Breast epithelium (tissue), 4 donors: ENCODE measurements at regions not wholly inside any gene's neighbourhood (a gene's known extent, or its start where the extent isn't known, plus 50 kb on each side); places are given as distances from the start of the nearest gene placed in this dataset.

ENCODE experiments used
- DNase-seq, 2 donors: peaks; one replicate each; pipeline ENCODE4 v3.0.0-alpha.2; 2019; ENCODE audit warnings: low spot score in 2 of 2
- H3K27ac ChIP-seq, 2 donors: fragments of 200-600 bp; sonication (generic) in 1 of 2; one replicate each; pipeline ENCODE4 v1.5.1; 2016 to 2019; ENCODE audit warnings: mild to moderate bottlenecking in 1 of 2
- H3K27me3 ChIP-seq, 2 donors: fragments of 200-600 bp; sonication (generic) in 1 of 2; one replicate each; pipeline versions ENCODE4 v1.5.1 to v1.6.0; 2017 to 2019; ENCODE audit warnings: control low read depth in 1 of 2, mild to moderate bottlenecking in 1 of 2
- H3K36me3 ChIP-seq: fragments of 200-600 bp; one replicate; pipeline ENCODE4 v1.5.1; 2019
- H3K4me1 ChIP-seq, 2 donors: fragments of 200-600 bp; sonication (generic); one replicate each; pipeline ENCODE4 v1.5.1; 2016 to 2019; ENCODE audit warnings: control low read depth in 1 of 2
- H3K4me3 ChIP-seq, 3 donors: fragments of 200-600 bp; sonication (generic); 1 replicate in 2 of 3; 2 replicates in 1 of 3; pipeline ENCODE4 v1.5.1; 2016 to 2019; ENCODE audit warnings: mild to moderate bottlenecking in 3 of 3, moderate library complexity in 2 of 3
- H3K9me3 ChIP-seq, 2 donors: fragments of 200-600 bp; sonication (generic) in 1 of 2; one replicate each; pipeline ENCODE4 v1.5.1; 2016 to 2019; ENCODE audit warnings: control low read depth in 1 of 2
- POLR2A ChIP-seq: fragments of 450-650 bp; IDR thresholded peaks from one replicate; pipeline ENCODE4 v1.6.1; 2016; ENCODE audit warnings: antibody characterized with exemption, mild to moderate bottlenecking, moderate library complexity
- POLR2AphosphoS5 ChIP-seq, 3 donors: sonication (generic); formaldehyde crosslinking; IDR thresholded peaks; one replicate each; pipeline ENCODE4 v1.6.1; 2017; ENCODE audit warnings: antibody characterized with exemption in 3 of 3
- intact Hi-C: fragments of 100-400 bp; cut with DNase I; formaldehyde crosslinking; loops from one replicate; pipeline ENCODE4 v1.15.1; 2023; ENCODE audit warnings: low total_unique reads
- TF ChIP-seq, protein P1 (sequence below), 3 donors: fragments of 450-650 bp; IDR thresholded peaks; one replicate each; pipeline ENCODE4 v1.5.1; 2016 to 2017; ENCODE audit warnings: antibody characterized with exemption in 3 of 3, mild to moderate bottlenecking in 3 of 3, moderate library complexity in 3 of 3

DNA sequence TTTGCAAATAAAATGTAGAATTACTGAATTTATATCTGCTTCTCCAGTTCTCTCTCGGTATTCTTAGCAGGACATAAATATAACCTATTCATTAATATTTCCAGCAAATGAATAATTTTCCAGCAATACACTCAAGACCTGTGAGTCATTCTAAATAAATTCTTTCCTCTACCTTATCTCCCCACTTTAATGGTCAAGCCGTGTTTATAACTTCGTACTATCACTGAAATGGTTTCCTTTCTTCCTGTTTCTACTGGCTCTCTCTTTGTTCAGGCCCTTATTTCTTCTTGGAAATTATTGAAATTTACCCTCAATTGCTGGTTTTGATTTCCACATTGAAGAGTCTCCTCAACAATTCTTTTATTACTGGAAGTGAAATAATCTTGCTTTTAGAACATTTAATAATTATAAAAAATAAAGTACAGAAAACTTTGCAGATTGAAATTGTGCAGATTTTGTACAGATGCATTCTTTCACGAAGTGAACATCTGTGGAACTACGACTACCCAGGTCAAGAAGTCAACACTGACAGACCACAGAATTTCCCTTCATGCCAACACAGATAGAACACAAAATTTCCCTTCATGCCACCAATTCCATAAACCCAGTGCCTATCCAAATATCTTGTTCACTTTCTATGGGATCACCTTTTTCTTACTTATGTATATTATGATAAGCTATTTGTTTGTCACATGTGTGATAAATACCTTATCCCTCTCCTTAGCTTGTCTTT lies 205.7 kb downstream of the FAT4 start:
- DNase-seq = no peak
- H3K27ac ChIP-seq = no peak overlapping the region
- TF ChIP-seq, protein P1, sequence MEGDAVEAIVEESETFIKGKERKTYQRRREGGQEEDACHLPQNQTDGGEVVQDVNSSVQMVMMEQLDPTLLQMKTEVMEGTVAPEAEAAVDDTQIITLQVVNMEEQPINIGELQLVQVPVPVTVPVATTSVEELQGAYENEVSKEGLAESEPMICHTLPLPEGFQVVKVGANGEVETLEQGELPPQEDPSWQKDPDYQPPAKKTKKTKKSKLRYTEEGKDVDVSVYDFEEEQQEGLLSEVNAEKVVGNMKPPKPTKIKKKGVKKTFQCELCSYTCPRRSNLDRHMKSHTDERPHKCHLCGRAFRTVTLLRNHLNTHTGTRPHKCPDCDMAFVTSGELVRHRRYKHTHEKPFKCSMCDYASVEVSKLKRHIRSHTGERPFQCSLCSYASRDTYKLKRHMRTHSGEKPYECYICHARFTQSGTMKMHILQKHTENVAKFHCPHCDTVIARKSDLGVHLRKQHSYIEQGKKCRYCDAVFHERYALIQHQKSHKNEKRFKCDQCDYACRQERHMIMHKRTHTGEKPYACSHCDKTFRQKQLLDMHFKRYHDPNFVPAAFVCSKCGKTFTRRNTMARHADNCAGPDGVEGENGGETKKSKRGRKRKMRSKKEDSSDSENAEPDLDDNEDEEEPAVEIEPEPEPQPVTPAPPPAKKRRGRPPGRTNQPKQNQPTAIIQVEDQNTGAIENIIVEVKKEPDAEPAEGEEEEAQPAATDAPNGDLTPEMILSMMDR (IDR thresholded peaks at IDR 0.05) = no peak
- TF ChIP-seq POLR2A (no peak), POLR2AphosphoS5 (IDR thresholded peaks at IDR 0.05) (no peak)
- intact Hi-C loops = no loop called here
- no peaks in the 10 kb centered on the region for H3K27me3 ChIP-seq
- H3K4me3 ChIP-seq = no peak overlapping the region
- no peaks in the 10 kb centered on the region for H3K9me3 ChIP-seq
- no peaks in the 10 kb centered on the region for H3K4me1 ChIP-seq
- no peaks in the 10 kb centered on the region for H3K36me3 ChIP-seq

DNA sequence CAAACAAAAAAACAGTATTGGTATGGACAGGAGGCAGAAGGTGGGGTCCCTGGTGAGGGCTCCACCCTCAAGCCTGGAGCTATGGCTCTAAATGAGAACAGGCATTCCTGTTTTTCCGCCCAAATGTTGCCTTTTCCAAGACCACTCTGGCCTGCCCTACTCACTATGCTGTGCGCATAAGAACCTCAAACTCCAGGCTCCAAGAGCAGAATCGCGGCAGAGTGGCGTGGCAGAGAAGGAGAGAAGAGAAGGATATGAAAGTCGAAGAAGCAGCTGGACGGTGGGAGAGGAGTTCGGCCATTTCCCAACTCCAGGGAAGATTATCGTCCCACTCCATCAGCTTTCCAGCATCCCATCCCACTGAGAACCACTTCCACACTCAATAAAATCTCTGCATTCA lies 207.8 kb downstream of the FAT4 start:
- Histone ChIP-seq H3K27me3 (no peaks in the 10 kb centered on the region), H3K9me3 (no peaks in the 10 kb centered on the region), H3K4me1 (no peaks in the 10 kb centered on the region), H3K4me3 (no peak overlapping the region), H3K27ac (no peak overlapping the region), H3K36me3 (no peaks in the 10 kb centered on the region)
- TF ChIP-seq, protein P1 (IDR thresholded peaks at IDR 0.05) = no peak
- TF ChIP-seq POLR2A = no peak
- no peak for TF ChIP-seq POLR2AphosphoS5 (IDR thresholded peaks at IDR 0.05)
- intact Hi-C loops = no loop called here
- no peak for DNase-seq

DNA sequence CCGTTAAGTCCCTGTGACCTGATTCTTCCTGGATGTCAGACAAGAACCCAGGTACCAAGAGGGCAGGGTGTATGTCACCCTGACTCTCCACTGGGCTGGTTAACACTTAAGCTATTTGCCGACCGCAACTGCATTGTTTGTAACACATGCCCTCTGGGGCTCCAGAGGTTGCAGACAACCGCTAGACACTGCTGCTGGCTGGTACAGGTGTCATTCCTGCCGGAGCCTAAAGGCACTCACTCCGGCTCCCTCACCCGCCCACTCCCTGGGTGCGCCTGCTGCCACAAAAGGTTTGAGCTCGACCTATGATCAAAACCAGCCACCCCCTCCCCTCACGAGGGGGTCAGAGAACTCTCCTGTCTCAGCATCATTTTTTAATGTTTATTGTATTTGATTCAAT lies 208.2 kb downstream of the FAT4 start:
- H3K36me3 ChIP-seq = no peaks in the 10 kb centered on the region
- H3K9me3 ChIP-seq = no peaks in the 10 kb centered on the region
- H3K4me1 ChIP-seq = no peaks in the 10 kb centered on the region
- no peak overlapping the region for H3K27ac ChIP-seq
- no peak for TF ChIP-seq POLR2AphosphoS5 (IDR thresholded peaks at IDR 0.05)
- TF ChIP-seq POLR2A = no peak
- TF ChIP-seq, protein P1 (IDR thresholded peaks at IDR 0.05) = no peak
- intact Hi-C loops = no loop called here
- no peak overlapping the region for H3K4me3 ChIP-seq
- DNase-seq = no peak
- no peaks in the 10 kb centered on the region for H3K27me3 ChIP-seq

DNA sequence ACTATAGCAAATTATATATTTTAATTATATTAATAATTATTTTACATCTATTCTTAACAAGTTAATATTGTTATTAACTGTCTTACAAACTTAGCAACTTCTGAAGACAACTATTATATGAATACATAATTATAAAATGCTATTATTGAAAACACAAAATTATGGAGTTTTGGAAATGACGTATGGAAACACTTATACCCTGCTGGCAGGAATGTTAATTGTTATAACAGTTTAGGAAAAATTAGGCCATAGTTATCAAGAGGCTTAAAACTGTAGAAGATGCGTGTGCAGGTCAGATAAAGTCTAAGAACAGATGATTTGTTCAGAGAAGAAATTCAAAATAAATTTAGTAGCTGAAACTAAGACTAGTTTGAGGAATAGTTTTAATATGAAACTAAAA lies 211.7 kb downstream of the FAT4 start:
- H3K4me1 ChIP-seq = no peaks in the 10 kb centered on the region
- H3K27ac ChIP-seq = no peak overlapping the region
- TF ChIP-seq, protein P1 (IDR thresholded peaks at IDR 0.05) = no peak
- TF ChIP-seq POLR2AphosphoS5 (IDR thresholded peaks at IDR 0.05) (no peak), POLR2A (no peak)
- intact Hi-C loops = no loop called here
- no peaks in the 10 kb centered on the region for H3K9me3 ChIP-seq
- no peaks in the 10 kb centered on the region for H3K36me3 ChIP-seq
- DNase-seq = no peak
- H3K27me3 ChIP-seq = no peaks in the 10 kb centered on the region
- H3K4me3 ChIP-seq = no peak overlapping the region

DNA sequence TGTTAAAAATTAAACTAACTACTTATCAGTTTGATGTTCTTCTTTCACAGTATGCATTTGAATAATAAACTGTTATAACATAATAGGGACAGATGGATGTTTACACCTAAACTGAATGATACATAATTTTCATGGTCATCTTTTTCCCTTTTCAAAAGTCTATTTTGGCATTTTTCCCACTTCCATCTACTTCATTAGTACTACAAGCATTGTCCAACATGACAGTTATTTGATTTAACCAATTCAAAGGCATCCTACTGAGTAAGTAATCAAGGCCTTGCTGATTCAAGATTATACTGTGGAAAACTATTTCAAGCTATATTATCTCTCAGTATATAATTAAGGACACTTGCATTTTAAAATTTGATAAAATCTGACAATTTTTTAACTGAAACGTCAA lies 212.9 kb downstream of the FAT4 start:
- no peak overlapping the region for H3K4me3 ChIP-seq
- H3K36me3 ChIP-seq = no peaks in the 10 kb centered on the region
- H3K4me1 ChIP-seq = no peaks in the 10 kb centered on the region
- DNase-seq = no peak
- no peak overlapping the region for H3K27ac ChIP-seq
- H3K27me3 ChIP-seq = no peaks in the 10 kb centered on the region
- intact Hi-C loops = no loop called here
- TF ChIP-seq POLR2AphosphoS5 (IDR thresholded peaks at IDR 0.05) (no peak), POLR2A (no peak)
- TF ChIP-seq, protein P1 (IDR thresholded peaks at IDR 0.05) = no peak
- no peaks in the 10 kb centered on the region for H3K9me3 ChIP-seq
